Endodermal cell (in vitro differentiated cells): ENCODE measurements at regions not wholly inside any gene's neighbourhood (a gene's known extent, or its start where the extent isn't known, plus 50 kb on each side); places are given as distances from the start of the nearest gene placed in this dataset.
A peak's percentile ranks its signal among the peaks of the same experiment; 100 is the strongest.

ENCODE experiments used
- DNase-seq: peaks from one replicate; pipeline ENCODE4 v3.0.0-alpha.2; 2017
- H3K27ac ChIP-seq: 2 replicates; pipeline ENCODE4 v1.5.1; 2013; ENCODE audit warnings: mild to moderate bottlenecking, low read depth, low read length, moderate library complexity
- H3K27me3 ChIP-seq: 2 replicates; pipeline ENCODE4 v1.6.1; 2013; ENCODE audit warnings: mild to moderate bottlenecking, low read length, moderate library complexity; ENCODE audit not compliant: insufficient read depth, control insufficient read depth, poor library complexity, severe bottlenecking
- H3K36me3 ChIP-seq: 2 replicates; pipeline ENCODE4 v1.7.0; 2013; ENCODE audit warnings: mild to moderate bottlenecking, low read length, moderate library complexity; ENCODE audit not compliant: control insufficient read depth, insufficient read depth
- H3K4me1 ChIP-seq: one replicate; pipeline ENCODE4 v1.7.0; 2013; ENCODE audit warnings: low read length; ENCODE audit not compliant: control insufficient read depth, insufficient read depth
- H3K4me3 ChIP-seq: 2 replicates; pipeline ENCODE4 v1.5.1; 2013; ENCODE audit warnings: mild to moderate bottlenecking, low read length, moderate library complexity
- H3K9ac ChIP-seq: 2 replicates; pipeline ENCODE4 v1.6.1; 2013; ENCODE audit warnings: mild to moderate bottlenecking, low read length, moderate library complexity; ENCODE audit not compliant: poor library complexity, severe bottlenecking; ENCODE audit errors: extremely low read depth
- H3K9me3 ChIP-seq: 2 replicates; pipeline ENCODE4 v1.6.1; 2013; ENCODE audit warnings: mild to moderate bottlenecking, low read length, moderate library complexity; ENCODE audit not compliant: control insufficient read depth
- H3K27ac Mint-ChIP-seq: 2 replicates; pipeline ENCODE4 v1.8.0; 2020; ENCODE audit warnings: mixed read lengths
- H3K27me3 Mint-ChIP-seq: 2 replicates; pipeline ENCODE4 v1.8.0; 2021; ENCODE audit warnings: mild to moderate bottlenecking, mixed read lengths; ENCODE audit not compliant: insufficient read depth
- H3K36me3 Mint-ChIP-seq: 2 replicates; pipeline ENCODE4 v1.8.0; 2020; ENCODE audit warnings: low read depth, mixed read lengths
- H3K4me1 Mint-ChIP-seq: 2 replicates; pipeline ENCODE4 v1.8.0; 2020; ENCODE audit warnings: mixed read lengths
- H3K4me3 Mint-ChIP-seq: 2 replicates; pipeline ENCODE4 v1.8.0; 2020; ENCODE audit warnings: mild to moderate bottlenecking, moderate library complexity, mixed read lengths
- H3K9me3 Mint-ChIP-seq: 2 replicates; pipeline ENCODE4 v1.8.0; 2020; ENCODE audit warnings: mild to moderate bottlenecking, mixed read lengths
- CTCF ChIP-seq: fragments of 200-600 bp; sonication (generic); conservative IDR thresholded peaks from 2 replicates; pipeline ENCODE4 v1.5.0; 2021; ENCODE audit warnings: antibody characterized with exemption, mild to moderate bottlenecking
- WGBS, 2 experiments: methylation state at CpG; one replicate each; pipeline versions ENCODE4 v1.1.5 to v1.1.7; 2013; ENCODE audit warnings: missing lambda C conversion rate in 2 of 2, mixed read lengths in 1 of 2; ENCODE audit not compliant: insufficient coverage in 1 of 2, insufficient read length in 1 of 2; 5-methylcytosine and 5-hydroxymethylcytosine counted together

- Histone ChIP-seq H3K27me3 (no peaks in the 10 kb centered on the region), H3K9me3 (peaks cover 45% of the 10 kb centered on the region), H3K4me3 (peak overlapping the region; percentile 38), H3K9ac (no peak overlapping the region), H3K4me1 (no peaks in the 10 kb centered on the region), H3K36me3 (no peaks in the 10 kb centered on the region), H3K27ac (no peak overlapping the region)
- peaks cover 6% of the 10 kb centered on the region for H3K36me3 Mint-ChIP-seq
- TF ChIP-seq CTCF, result no peak
- peaks cover 29% of the 10 kb centered on the region for H3K9me3 Mint-ChIP-seq
- DNase-seq, result no peak
- no peak overlapping the region for H3K4me3 Mint-ChIP-seq
- WGBS, 2 experiments, result 93 to 97% methylated on average over 9 to 20 of the region's 20 CpGs
- peaks cover 2% of the 10 kb centered on the region for H3K27me3 Mint-ChIP-seq
- no peak overlapping the region for H3K27ac Mint-ChIP-seq
- peaks cover 11% of the 10 kb centered on the region for H3K4me1 Mint-ChIP-seq
Observed at GRCh38 chr7:69062020-69062765, 536.1 kb upstream of the AUTS2 start.

DNA sequence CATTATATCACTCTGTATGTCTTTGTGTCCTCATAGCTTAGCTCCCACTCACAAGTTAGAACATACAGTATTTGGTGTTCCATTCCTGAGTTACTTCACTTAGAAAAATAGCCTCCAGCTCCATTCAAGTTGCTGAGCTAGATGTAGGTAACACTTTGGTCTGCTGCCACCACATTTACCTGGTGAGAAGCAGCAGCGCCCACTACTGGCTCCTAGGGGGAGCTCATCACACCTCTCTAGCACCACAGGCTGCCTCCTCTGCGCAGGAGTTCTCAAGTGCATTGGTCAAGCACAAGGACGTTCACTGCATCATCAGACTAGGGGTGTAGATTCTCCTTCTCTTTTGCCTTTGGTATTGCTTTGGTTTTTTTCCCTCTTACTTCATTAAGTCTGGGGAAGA, 530.9 kb upstream of the AUTS2 start:
- H3K36me3 Mint-ChIP-seq, result no peaks in the 10 kb centered on the region

GRCh38 chr7:69070476-69070875, 527.8 kb upstream of the AUTS2 start:
- Histone ChIP-seq H3K9me3 (peaks cover 49% of the 10 kb centered on the region), H3K9ac (no peak overlapping the region), H3K27me3 (no peaks in the 10 kb centered on the region), H3K4me1 (no peaks in the 10 kb centered on the region), H3K36me3 (no peaks in the 10 kb centered on the region), H3K27ac (no peak overlapping the region), H3K4me3 (no peak overlapping the region)
- TF ChIP-seq CTCF, result no peak
- 97 to 100% methylated on average over 2 to 3 of the region's 3 CpGs for WGBS, 2 experiments
- Mint-ChIP-seq H3K4me3 (no peak overlapping the region), H3K27me3 (peaks cover 2% of the 10 kb centered on the region), H3K27ac (no peak overlapping the region), H3K36me3 (no peaks in the 10 kb centered on the region), H3K4me1 (no peaks in the 10 kb centered on the region), H3K9me3 (peaks cover 53% of the 10 kb centered on the region)
- DNase-seq, result no peak

More for the DNA sequence above, 530.9 kb upstream of the AUTS2 start:
- Histone ChIP-seq H3K9ac (no peak overlapping the region), H3K4me3 (no peak overlapping the region), H3K27me3 (no peaks in the 10 kb centered on the region), H3K4me1 (no peaks in the 10 kb centered on the region), H3K36me3 (no peaks in the 10 kb centered on the region), H3K27ac (no peak overlapping the region), H3K9me3 (peaks cover 63% of the 10 kb centered on the region)
- TF ChIP-seq CTCF, result peak; percentile 83
- 22 to 52% methylated on average over 1 to 3 of the region's 3 CpGs for WGBS, 2 experiments
- DNase-seq, result peak; percentile 86
- H3K4me3 Mint-ChIP-seq, result no peak overlapping the region
- peaks cover 57% of the 10 kb centered on the region for H3K9me3 Mint-ChIP-seq
- peaks cover 2% of the 10 kb centered on the region for H3K27me3 Mint-ChIP-seq
- H3K4me1 Mint-ChIP-seq, result no peaks in the 10 kb centered on the region
- no peak overlapping the region for H3K27ac Mint-ChIP-seq
